GM18508 (cell line): ENCODE measurements at regions not wholly inside any gene's neighbourhood (a gene's known extent, or its start where the extent isn't known, plus 50 kb on each side); places are given as distances from the start of the nearest gene placed in this dataset.
"Not testable (repeated sequence)": the region's sequence is repeated elsewhere in the genome, so short reads cannot be mapped to it uniquely, and the experiment has no call there.

Experiments
- ATAC-seq: cut with Tn5 transposase; IDR thresholded peaks from one replicate; pipeline ENCODE4 v1.9.1; 2021; ENCODE audit warnings: moderate number of reproducible peaks; ENCODE audit not compliant: insufficient read depth, unreplicated experiment

DNA sequence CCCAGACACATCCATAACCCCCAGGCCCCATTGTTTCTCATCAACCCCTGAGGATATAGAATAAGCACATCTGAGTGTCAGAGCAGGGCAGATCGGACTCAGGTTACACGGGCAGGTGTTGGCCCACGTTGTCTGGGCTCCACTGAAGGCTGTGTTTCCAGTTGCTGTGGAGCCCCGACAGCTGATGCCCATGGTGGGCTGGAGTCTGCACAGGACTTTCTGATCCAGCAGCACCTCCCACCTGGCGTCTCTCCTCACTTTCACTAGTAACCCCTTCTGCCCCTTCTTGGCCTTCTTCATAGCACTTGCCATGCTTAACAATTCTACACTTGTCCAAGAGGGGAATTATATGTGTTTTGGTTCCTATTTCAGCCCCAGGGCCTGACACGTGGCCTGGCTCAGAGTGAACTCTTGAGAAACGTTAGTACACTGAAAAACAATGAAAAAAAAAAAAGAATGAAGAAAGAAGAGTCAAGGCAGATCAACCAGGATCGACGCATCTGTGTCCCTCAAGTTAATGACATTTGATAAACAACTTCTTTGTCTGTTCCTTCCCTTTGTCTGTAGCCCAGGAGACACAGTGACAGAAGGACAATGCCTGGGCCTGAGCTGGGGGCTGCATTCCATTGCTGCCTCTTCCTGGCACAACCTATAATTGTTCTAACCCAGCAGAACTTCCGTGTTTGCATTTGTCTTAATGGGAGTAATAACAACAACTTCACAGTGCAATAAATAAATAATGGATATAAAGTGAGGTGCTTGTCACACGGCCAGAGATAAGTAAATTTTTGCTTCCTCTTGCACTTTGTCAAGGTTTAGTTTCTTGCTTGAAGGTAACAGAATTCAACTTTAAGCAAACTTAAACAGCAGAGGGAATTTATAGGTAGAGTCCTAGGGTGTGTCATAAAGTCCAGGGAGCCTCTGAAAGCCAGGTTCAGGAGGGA lies 224.2 kb upstream of the SSTR4 start:
- ATAC-seq = no peak

GRCh38 chr20:22814471-22815205 lies 220.5 kb upstream of the SSTR4 start:
- no peak for ATAC-seq

DNA sequence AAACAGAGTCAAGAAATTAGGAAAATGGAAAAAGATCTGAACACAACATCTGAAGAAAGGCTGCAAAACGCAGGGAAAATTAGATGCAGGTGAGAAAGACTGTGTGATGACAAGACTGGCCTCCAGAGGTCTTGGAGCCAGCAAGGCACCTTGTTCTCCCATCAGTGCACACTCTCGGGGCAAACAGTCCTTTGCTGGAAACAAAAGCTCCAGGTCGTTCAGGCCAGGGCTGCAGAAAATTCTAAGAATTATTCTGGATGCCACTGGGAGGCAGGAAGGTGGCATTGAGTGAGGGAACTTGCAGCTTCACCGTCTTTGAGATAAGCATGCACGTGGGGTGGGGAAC lies 219.9 kb upstream of the SSTR4 start:
- ATAC-seq = no peak

GRCh38 chr20:22815603-22816315 lies 219.4 kb upstream of the SSTR4 start:
- ATAC-seq = no peak

- ATAC-seq = no peak
Measured at GRCh38 chr20:22818636-22819035, 216.5 kb upstream of the SSTR4 start.

GRCh38 chr20:22819112-22819511 lies 216.0 kb upstream of the SSTR4 start:
- ATAC-seq = no peak

- ATAC-seq = no peak
Measured at GRCh38 chr20:22819784-22820183, 215.3 kb upstream of the SSTR4 start.

GRCh38 chr20:22821081-22821727 lies 213.9 kb upstream of the SSTR4 start:
- no peak for ATAC-seq

DNA sequence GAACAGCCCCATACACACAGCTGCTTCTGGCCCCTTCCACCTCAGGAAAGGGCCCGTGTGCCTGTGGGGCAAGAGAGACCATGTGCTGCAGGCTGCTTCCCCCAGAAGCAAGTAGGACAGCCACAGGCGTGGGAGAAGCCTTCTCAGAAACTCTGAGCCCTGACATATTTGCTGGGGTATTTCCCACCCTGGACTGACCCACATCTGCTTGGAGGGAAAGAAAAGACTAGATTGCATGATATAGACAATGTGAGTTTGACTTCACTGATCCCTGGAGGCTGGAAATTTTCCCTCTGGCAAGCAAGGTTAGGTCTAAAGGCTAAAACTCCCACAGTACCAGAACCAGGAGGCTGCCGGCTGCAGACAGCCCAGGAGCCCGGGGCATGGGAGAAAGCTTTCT lies 213.3 kb upstream of the SSTR4 start:
- no peak for ATAC-seq

DNA sequence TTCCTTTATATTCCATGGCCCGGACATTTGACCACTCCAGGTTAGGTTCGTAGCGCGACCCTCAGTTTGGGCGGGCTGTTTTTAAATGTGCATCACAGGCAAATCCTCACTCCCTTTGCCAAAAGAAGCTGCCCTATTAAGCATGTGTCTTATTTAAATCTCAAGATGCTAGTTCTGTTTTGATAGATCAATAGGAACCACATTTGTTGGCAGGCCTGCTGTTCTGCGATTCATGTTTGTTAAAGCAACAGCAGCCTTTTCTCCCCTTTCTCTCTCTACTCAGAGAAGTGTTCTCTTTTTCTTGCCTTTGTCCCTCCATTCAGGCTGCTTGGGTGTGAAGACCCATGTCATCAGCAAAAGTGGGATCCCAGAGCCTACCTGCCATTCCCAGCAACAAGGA lies 212.0 kb upstream of the SSTR4 start:
- ATAC-seq = no peak

DNA sequence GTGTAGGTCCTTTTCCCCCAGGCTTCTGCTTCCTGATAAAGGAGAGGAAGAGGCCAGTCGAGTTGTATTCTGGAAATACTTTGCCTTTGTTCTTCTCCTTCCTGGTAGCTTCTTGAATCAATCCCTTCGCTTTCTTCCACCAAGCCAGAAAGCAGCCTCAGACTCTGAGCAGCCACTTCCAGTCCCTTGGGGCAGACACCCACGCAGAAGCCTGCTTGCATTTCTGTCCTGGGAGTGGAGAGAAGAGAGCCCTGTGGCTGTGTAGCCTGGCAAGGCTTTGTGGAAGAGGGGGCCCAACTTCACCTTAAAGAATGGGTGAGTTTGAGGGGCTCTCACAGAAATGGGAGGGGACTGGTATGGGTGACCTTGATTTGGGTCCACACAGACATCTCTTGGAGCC lies 211.0 kb upstream of the SSTR4 start:
- ATAC-seq = no peak

GRCh38 chr20:22825076-22825475 lies 210.0 kb upstream of the SSTR4 start:
- ATAC-seq = no peak

DNA sequence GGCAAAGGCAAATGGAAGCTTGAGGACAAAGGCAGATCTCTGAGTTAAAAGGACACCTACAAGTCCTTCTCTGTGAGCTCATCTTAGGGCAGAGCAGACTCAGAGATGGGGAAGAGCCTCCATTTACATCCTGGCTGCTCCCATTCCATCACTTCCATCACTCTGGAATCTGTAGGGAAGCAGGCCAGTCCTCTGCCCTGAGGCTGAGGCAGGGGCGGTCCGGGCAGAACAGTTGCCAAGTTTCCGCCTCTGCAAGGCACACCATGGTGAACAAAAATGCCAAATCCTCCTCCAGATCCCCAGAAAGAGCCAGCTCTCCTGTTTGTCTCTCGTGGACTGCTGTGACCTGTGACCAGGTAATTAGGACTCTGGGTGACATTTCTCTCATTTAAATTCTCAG lies 209.6 kb upstream of the SSTR4 start:
- ATAC-seq = no peak

- ATAC-seq = no peak
Measured at GRCh38 chr20:22826306-22827230, 208.5 kb upstream of the SSTR4 start.

DNA sequence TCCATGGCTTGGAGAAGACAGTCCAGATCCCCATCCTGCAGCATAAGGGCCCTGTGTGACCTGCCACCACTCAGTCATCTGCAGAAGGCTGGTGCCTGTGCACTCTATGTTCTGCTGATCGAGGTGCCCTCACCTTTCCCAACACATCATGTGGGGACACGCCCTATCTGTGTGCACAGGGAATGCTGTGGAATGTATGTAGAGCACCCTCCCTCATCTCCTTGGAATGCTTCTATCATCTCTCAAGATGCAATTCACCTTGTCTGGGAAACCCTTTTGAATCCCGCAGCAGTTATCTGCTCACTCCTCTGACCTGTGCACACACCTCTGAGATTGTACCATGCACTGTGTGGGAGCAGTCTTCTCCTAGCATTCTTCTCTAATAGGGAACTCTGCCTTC lies 207.2 kb upstream of the SSTR4 start:
- no peak for ATAC-seq

GRCh38 chr20:22829356-22829755 lies 205.8 kb upstream of the SSTR4 start:
- no peak for ATAC-seq

GRCh38 chr20:22830138-22830537 lies 205.0 kb upstream of the SSTR4 start:
- ATAC-seq = no peak

GRCh38 chr20:22830715-22831114 lies 204.4 kb upstream of the SSTR4 start:
- ATAC-seq = not testable (repeated sequence)

DNA sequence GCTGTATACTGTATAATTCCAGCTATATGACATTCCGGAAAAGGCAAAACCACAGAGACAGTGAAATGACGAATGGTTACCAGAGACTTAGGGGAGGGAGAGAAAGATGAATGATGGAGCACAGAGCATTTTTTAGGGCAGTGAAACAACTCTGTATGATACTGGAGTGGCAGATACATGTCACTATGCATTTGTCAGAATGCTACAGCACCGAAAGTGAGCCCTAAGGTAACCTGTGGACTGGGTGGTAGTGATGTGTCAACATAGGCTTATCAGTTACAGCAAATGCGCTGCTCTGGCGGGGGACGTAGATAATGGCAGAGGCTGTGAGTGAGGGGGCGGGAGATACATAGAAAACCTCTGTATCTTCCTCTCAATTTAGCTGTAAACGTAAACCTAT lies 201.3 kb upstream of the SSTR4 start:
- ATAC-seq = no peak
